Nephron (organoid): ENCODE measurements at regions not wholly inside any gene's neighbourhood (a gene's known extent, or its start where the extent isn't known, plus 50 kb on each side); places are given as distances from the start of the nearest gene placed in this dataset.
"Not testable (repeated sequence)": the region's sequence is repeated elsewhere in the genome, so short reads cannot be mapped to it uniquely, and the experiment has no call there.

Source experiments
- H3K27ac Mint-ChIP-seq, 3 experiments: 2 replicates each; pipeline ENCODE4 v1.8.0; 2020; ENCODE audit warnings: mixed read lengths in 3 of 3, mild to moderate bottlenecking in 2 of 3, moderate library complexity in 1 of 3
- H3K27me3 Mint-ChIP-seq: 2 replicates; pipeline ENCODE4 v1.8.0; 2021; ENCODE audit warnings: low read depth, mild to moderate bottlenecking, moderate library complexity, mixed read lengths
- H3K36me3 Mint-ChIP-seq: 2 replicates; pipeline ENCODE4 v1.8.0; 2020; ENCODE audit warnings: low read depth, mixed read lengths
- H3K4me1 Mint-ChIP-seq: 2 replicates; pipeline ENCODE4 v1.8.0; 2020; ENCODE audit warnings: mixed read lengths
- H3K4me3 Mint-ChIP-seq, 3 experiments: 2 replicates each; pipeline ENCODE4 v1.8.0; 2020; ENCODE audit warnings: mild to moderate bottlenecking in 3 of 3, mixed read lengths in 3 of 3, moderate library complexity in 2 of 3
- H3K9me3 Mint-ChIP-seq: 2 replicates; pipeline ENCODE4 v1.8.0; 2020; ENCODE audit warnings: mixed read lengths
- CTCF ChIP-seq, 3 experiments: fragments of 200-600 bp; sonication (generic); IDR thresholded peaks; one replicate each; pipeline ENCODE4 v1.5.0; 2021; ENCODE audit warnings: antibody characterized with exemption in 3 of 3; ENCODE audit not compliant: unreplicated experiment in 3 of 3

- H3K36me3 Mint-ChIP-seq = peaks cover 13% of the 10 kb centered on the region
- H3K9me3 Mint-ChIP-seq = peaks cover 26% of the 10 kb centered on the region
- no peak for TF ChIP-seq CTCF (IDR thresholded peaks at IDR 0.05; ENCODE audit: unreplicated experiment in 3 of 3)
- no peak overlapping the region for H3K27ac Mint-ChIP-seq
- H3K4me3 Mint-ChIP-seq = no peak overlapping the region
- H3K4me1 Mint-ChIP-seq = peaks cover 9% of the 10 kb centered on the region
- peaks cover 3% of the 10 kb centered on the region for H3K27me3 Mint-ChIP-seq
Measured at GRCh38 chr12:72746048-72746447, 473.9 kb downstream of the TRHDE start.

DNA sequence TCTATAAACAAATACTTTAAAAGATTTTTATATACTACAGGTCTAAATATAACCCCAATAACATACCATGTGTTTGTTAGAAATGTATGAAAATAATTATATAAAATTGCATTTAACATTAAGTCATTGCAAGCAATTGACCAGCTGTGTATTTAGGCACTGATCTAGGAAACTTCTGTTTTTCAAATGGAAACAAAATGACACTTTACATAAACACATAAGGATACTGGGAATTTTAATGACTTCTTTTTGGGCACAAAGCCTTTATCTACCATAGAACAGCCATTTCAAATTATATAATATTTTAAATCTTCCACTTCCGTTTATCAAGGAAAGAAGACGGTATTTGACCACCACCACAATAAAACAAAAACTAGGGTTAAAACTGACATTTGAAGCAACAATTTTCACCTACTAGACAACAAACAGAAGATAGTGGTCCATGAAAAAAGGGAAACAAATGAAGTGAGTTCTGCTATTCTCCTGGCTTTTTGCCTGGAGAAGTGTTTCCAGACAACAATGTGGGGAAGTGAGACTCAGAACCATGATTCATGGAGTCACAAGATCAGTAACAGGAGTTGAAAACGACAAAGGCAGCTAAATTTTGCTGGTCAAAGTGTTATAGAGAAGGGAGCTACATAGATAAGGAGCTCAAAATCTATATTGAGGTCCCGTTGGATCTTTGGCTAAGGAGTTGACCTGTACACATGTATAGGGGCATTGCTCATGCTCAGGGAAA, 475.1 kb downstream of the TRHDE start:
- TF ChIP-seq CTCF (IDR thresholded peaks at IDR 0.05; ENCODE audit: unreplicated experiment in 3 of 3) = no peak
- H3K4me1 Mint-ChIP-seq = peaks cover 9% of the 10 kb centered on the region

DNA sequence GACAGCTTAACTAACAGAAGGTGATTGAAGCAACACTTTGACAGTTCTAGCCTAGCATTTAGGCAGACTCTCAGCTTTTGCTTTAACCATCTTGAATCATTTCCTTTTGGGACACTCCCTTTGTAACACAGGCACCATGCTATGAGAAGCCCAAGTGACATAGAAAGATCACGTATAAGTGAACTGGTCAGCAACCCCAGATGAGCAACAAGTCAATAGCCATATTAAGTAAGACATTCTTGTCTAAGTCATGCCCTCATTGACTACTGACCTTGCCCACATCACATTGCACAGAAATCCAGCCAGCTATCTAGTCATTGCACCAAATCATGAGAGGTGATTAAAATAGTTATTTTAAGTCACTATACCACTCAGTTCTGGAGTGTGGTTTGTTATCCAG, 476.8 kb downstream of the TRHDE start:
- Mint-ChIP-seq H3K27me3 (no peaks in the 10 kb centered on the region), H3K27ac (no peak overlapping the region), H3K9me3 (peaks cover 2% of the 10 kb centered on the region), H3K36me3 (no peaks in the 10 kb centered on the region), H3K4me1 (peaks cover 21% of the 10 kb centered on the region), H3K4me3 (no peak overlapping the region)
- no peak for TF ChIP-seq CTCF (IDR thresholded peaks at IDR 0.05; ENCODE audit: unreplicated experiment in 3 of 3)

More for the DNA sequence above, 475.1 kb downstream of the TRHDE start:
- H3K27me3 Mint-ChIP-seq = peaks cover 3% of the 10 kb centered on the region
- peaks cover 11% of the 10 kb centered on the region for H3K36me3 Mint-ChIP-seq
- H3K27ac Mint-ChIP-seq = no peak overlapping the region
- H3K4me3 Mint-ChIP-seq = no peak overlapping the region
- H3K9me3 Mint-ChIP-seq = peaks cover 19% of the 10 kb centered on the region

DNA sequence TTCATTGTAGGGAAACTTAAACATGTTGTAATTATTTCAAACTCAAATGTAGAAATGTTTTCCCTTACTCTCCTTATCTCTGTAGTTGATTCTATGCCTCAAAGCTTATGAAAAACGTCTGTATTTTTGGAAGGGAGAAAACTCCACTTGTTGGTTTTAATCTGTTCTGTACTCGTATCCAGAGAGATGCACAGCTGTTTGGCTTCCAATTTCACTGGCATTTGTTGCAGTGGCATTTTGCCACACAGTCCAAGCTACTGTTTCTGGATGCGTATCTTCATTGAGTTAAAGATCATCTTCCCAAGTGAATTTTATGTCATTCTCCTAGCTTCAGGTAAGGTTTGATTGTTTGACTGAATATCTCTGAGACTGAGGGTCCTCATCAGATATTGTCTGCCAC, 481.4 kb downstream of the TRHDE start:
- Mint-ChIP-seq H3K4me3 (peak overlapping the region in 1 of 3 experiments; percentile 25), H3K27ac (peak overlapping the region; percentile 31 to 66 (median 65)), H3K4me1 (peaks cover 21% of the 10 kb centered on the region), H3K9me3 (peaks cover 6% of the 10 kb centered on the region), H3K36me3 (no peaks in the 10 kb centered on the region), H3K27me3 (no peaks in the 10 kb centered on the region)
- no peak for TF ChIP-seq CTCF (IDR thresholded peaks at IDR 0.05; ENCODE audit: unreplicated experiment in 3 of 3)

- H3K9me3 Mint-ChIP-seq, H3K27me3 Mint-ChIP-seq, H3K36me3 Mint-ChIP-seq: not testable (repeated sequence)
- Mint-ChIP-seq H3K4me1 (peaks cover 21% of the 10 kb centered on the region), H3K4me3 (peak overlapping the region in 1 of 3 experiments; percentile 35), H3K27ac (peak overlapping the region in 2 of 3 experiments; percentile 31 to 66)
Measured at GRCh38 chr12:72754026-72754425, 481.9 kb downstream of the TRHDE start.

DNA sequence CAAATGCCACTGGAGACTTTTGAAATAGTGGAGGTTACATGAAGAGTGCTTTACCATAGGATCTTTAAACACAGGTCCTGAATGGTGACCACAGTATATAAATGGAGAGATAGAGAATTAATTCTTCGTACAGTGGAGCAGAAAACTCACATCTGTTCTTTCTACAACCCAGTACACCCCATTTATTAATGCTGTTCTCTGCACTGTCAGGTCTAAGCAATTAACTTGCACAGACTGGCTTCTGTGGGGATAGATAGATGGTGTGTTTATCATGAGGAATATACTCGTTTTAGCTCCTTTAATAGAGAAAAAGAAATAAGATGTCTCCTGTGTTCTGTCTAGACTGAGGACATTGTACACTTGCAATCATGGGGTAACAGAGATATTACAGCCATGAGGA, 494.3 kb downstream of the TRHDE start:
- Mint-ChIP-seq H3K9me3 (peaks cover 8% of the 10 kb centered on the region), H3K27ac (no peak overlapping the region), H3K27me3 (no peaks in the 10 kb centered on the region), H3K4me1 (no peaks in the 10 kb centered on the region), H3K36me3 (no peaks in the 10 kb centered on the region), H3K4me3 (no peak overlapping the region)
- TF ChIP-seq CTCF (IDR thresholded peaks at IDR 0.05; ENCODE audit: unreplicated experiment in 3 of 3) = no peak
